ENCODE measurements at regions not wholly inside any gene's neighbourhood (a gene's known extent, or its start where the extent isn't known, plus 50 kb on each side); places are given as distances from the start of the nearest gene placed in this dataset.

DNA sequence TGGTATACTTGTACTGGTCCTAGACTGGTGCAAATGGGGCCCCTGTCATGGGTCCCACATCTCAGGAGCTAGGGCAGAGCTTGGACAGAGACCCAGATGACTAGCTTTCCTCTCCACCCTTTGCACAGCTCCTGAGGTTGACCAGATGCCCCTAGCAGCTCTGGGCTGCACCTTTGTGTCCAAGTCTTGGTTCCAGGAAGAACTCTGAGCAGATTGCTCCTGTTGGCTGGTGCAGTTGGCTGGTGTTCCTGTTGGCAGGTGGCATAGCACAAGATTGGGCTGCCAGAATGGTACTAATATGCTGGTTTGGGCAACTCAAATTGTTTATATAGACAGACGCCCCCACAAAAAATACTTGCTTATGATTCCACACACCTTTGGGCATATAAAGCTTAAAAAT, 89.4 kb upstream of the EZR start:
- TF ChIP-seq, protein P1, sequence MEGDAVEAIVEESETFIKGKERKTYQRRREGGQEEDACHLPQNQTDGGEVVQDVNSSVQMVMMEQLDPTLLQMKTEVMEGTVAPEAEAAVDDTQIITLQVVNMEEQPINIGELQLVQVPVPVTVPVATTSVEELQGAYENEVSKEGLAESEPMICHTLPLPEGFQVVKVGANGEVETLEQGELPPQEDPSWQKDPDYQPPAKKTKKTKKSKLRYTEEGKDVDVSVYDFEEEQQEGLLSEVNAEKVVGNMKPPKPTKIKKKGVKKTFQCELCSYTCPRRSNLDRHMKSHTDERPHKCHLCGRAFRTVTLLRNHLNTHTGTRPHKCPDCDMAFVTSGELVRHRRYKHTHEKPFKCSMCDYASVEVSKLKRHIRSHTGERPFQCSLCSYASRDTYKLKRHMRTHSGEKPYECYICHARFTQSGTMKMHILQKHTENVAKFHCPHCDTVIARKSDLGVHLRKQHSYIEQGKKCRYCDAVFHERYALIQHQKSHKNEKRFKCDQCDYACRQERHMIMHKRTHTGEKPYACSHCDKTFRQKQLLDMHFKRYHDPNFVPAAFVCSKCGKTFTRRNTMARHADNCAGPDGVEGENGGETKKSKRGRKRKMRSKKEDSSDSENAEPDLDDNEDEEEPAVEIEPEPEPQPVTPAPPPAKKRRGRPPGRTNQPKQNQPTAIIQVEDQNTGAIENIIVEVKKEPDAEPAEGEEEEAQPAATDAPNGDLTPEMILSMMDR (IDR thresholded peaks at IDR 0.05; ENCODE audit: control extremely low read depth in 1 of 3, insufficient read depth in 1 of 3, low read depth in 1 of 3, low read length in 3 of 3): no peak
- TF ChIP-seq HDAC6 (IDR thresholded peaks at IDR 0.05; ENCODE audit: low read depth, low read length) (no peak), RBBP5 (IDR thresholded peaks at IDR 0.05; ENCODE audit: borderline replicate concordance, low read depth, low read length) (no peak), EZH2 (IDR thresholded peaks at IDR 0.05; ENCODE audit: low read depth, low read length, severe bottlenecking) (no peak), JUND (IDR thresholded peaks at IDR 0.05; ENCODE audit: low read length) (no peak), POLR2A (IDR thresholded peaks at IDR 0.05; ENCODE audit: control extremely low read depth in 1 of 2, low read depth in 2 of 2, low read length in 2 of 2) (no peak), YY1 (IDR thresholded peaks at IDR 0.05; ENCODE audit: low read depth, low read length) (no peak), HDAC2 (IDR thresholded peaks at IDR 0.05; ENCODE audit: borderline replicate concordance in 1 of 2, low read depth in 2 of 2, low read length in 2 of 2) (no peak), USF2 (IDR thresholded peaks at IDR 0.05; ENCODE audit: low read length) (no peak), SUZ12 (IDR thresholded peaks at IDR 0.05; ENCODE audit: low read length) (no peak), SIN3A (conservative IDR thresholded peaks at IDR 0.05 in 1 of 2, IDR thresholded peaks at IDR 0.05 in 1 of 2; ENCODE audit: low read depth in 1 of 2, low read length in 2 of 2) (no peak)
- TF ChIP-seq, protein P2, sequence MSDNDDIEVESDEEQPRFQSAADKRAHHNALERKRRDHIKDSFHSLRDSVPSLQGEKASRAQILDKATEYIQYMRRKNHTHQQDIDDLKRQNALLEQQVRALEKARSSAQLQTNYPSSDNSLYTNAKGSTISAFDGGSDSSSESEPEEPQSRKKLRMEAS (IDR thresholded peaks at IDR 0.05): no peak

All from H1 (cell line).